ENCODE measurements at regions not wholly inside any gene's neighbourhood (a gene's known extent, or its start where the extent isn't known, plus 50 kb on each side); places are given as distances from the start of the nearest gene placed in this dataset.

DNA sequence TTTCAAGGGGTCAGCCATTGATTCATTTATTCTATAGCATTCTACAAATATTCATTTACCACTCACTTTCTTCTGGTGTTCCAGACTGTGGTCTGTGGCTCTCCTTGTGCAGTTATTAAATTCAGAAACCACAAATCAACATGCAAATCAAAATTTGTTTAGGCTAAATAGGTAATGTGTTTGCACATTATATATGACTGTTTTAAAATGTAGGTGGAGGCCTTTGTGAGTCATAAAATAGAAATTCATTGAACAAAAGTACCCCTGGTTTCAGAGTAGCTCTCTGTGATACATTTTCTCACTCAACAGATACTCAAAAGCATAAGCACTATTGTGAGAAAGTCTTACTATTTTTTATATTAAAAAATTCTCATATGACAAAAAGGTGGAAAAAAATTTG, 385.5 kb upstream of the TSHZ2 start:
- H3K27me3 Mint-ChIP-seq (ENCODE audit: insufficient read depth): no peaks in the 10 kb centered on the region
- no peak overlapping the region for H3K4me3 Mint-ChIP-seq
- intact Hi-C loops (cut with micrococcal nuclease): no loop called here
- no peaks in the 10 kb centered on the region for H3K4me1 Mint-ChIP-seq (ENCODE audit: low read depth)
- peaks cover 5% of the 10 kb centered on the region for H3K9me3 Mint-ChIP-seq
- no peak overlapping the region for H3K27ac Mint-ChIP-seq
- no peak for DNase-seq (ENCODE audit: low spot score)
- no peaks in the 10 kb centered on the region for H3K36me3 Mint-ChIP-seq (ENCODE audit: low read depth)

DNA sequence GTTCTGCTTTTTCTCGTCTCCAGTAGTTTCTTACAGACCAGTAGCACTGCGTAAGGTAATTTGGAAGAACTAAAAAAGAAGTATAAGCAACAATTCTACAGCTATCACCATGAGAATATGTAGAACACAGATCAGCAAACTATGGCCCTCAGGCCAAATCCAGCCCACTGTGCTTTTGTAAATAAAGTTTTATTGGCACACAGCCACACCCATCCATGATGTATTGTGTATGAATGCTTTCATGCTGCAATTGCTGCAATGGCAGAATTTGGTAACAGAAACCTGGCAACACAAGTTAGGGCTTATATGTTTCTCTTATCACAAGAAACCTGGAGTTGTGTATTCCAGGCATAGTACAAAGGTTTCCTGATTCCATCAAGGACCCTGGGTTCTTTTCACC, 386.8 kb upstream of the TSHZ2 start:
- H3K4me1 Mint-ChIP-seq (ENCODE audit: low read depth): no peaks in the 10 kb centered on the region
- intact Hi-C loops (cut with micrococcal nuclease): no loop called here
- H3K36me3 Mint-ChIP-seq (ENCODE audit: low read depth): no peaks in the 10 kb centered on the region
- no peak overlapping the region for H3K4me3 Mint-ChIP-seq
- H3K27me3 Mint-ChIP-seq (ENCODE audit: insufficient read depth): no peaks in the 10 kb centered on the region
- peaks cover 10% of the 10 kb centered on the region for H3K9me3 Mint-ChIP-seq
- no peak overlapping the region for H3K27ac Mint-ChIP-seq
- no peak for DNase-seq (ENCODE audit: low spot score)

- no peak for DNase-seq (ENCODE audit: low spot score)
- intact Hi-C loops (cut with micrococcal nuclease): no loop called here
- H3K27me3 Mint-ChIP-seq (ENCODE audit: insufficient read depth): no peaks in the 10 kb centered on the region
- no peaks in the 10 kb centered on the region for H3K4me1 Mint-ChIP-seq (ENCODE audit: low read depth)
- H3K9me3 Mint-ChIP-seq: peaks cover 19% of the 10 kb centered on the region
- no peak overlapping the region for H3K27ac Mint-ChIP-seq
- no peaks in the 10 kb centered on the region for H3K36me3 Mint-ChIP-seq (ENCODE audit: low read depth)
- no peak overlapping the region for H3K4me3 Mint-ChIP-seq
These were observed 387.0 kb upstream of the ZFP64 start for GRCh38 chr20:52578559-52578958.

GRCh38 chr20:52577696-52578095, 386.1 kb upstream of the ZFP64 start:
- Mint-ChIP-seq H3K27ac (no peak overlapping the region), H3K4me3 (no peak overlapping the region), H3K4me1 (ENCODE audit: low read depth) (no peaks in the 10 kb centered on the region), H3K27me3 (ENCODE audit: insufficient read depth) (no peaks in the 10 kb centered on the region), H3K36me3 (ENCODE audit: low read depth) (no peaks in the 10 kb centered on the region), H3K9me3 (peaks cover 19% of the 10 kb centered on the region)
- no peak for DNase-seq (ENCODE audit: low spot score)
- intact Hi-C loops (cut with micrococcal nuclease): no loop called here

- Mint-ChIP-seq H3K9me3 (peaks cover 8% of the 10 kb centered on the region), H3K27ac (no peak overlapping the region), H3K36me3 (ENCODE audit: low read depth) (no peaks in the 10 kb centered on the region), H3K27me3 (ENCODE audit: insufficient read depth) (no peaks in the 10 kb centered on the region), H3K4me3 (no peak overlapping the region), H3K4me1 (ENCODE audit: low read depth) (no peaks in the 10 kb centered on the region)
- intact Hi-C loops (cut with micrococcal nuclease): no loop called here
- DNase-seq (ENCODE audit: low spot score): no peak
These were observed 381.1 kb upstream of the ZFP64 start for GRCh38 chr20:52572687-52573086.

DNA sequence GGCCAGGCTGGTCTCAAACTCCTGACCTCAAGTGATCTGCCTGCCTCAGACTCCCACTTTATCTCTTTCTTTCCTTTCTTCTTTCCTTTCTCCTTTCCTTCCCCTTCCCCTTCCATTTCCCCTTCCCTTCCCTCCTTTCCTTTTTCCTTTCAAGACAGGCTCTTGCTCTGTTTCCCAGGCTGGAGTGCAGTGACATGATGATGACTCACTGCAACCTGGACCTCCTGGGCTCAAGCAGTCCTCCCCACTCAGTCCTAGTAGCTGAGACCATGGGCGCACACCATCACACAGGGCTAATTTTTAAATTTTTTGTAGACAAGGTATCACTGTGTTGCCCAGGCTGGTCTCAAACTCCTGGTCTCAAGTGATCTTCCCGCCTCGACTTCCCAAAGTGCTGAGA, 377.6 kb upstream of the ZFP64 start:
- no peak for DNase-seq (ENCODE audit: low spot score)
- Mint-ChIP-seq H3K4me3 (no peak overlapping the region), H3K27me3 (ENCODE audit: insufficient read depth) (no peaks in the 10 kb centered on the region), H3K4me1 (ENCODE audit: low read depth) (no peaks in the 10 kb centered on the region), H3K36me3 (ENCODE audit: low read depth) (no peaks in the 10 kb centered on the region), H3K9me3 (peaks cover 3% of the 10 kb centered on the region), H3K27ac (no peak overlapping the region)
- intact Hi-C loops (cut with micrococcal nuclease): no loop called here

DNA sequence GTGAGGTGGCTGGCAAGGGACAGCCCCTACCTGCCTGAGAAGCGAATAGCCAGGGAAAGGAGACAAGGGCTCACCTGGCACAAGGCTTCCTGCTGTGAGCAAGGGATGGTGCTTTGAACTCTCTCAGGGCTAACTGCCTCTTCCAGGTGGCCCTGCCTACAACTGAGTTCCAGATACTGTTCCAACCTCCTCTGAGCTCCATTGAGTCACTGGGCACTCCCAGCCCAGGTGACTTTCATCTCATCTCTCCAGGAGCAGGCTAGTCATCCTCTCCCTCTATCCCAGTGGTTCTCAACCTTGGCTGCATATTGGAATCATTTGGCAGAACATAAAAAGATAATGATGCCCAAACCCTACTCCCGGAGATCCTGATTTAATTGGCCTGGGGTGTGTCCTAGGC, 374.0 kb upstream of the ZFP64 start:
- Mint-ChIP-seq H3K27me3 (ENCODE audit: insufficient read depth) (no peaks in the 10 kb centered on the region), H3K27ac (no peak overlapping the region), H3K4me3 (no peak overlapping the region), H3K36me3 (ENCODE audit: low read depth) (no peaks in the 10 kb centered on the region), H3K9me3 (no peaks in the 10 kb centered on the region), H3K4me1 (ENCODE audit: low read depth) (no peaks in the 10 kb centered on the region)
- no peak for DNase-seq (ENCODE audit: low spot score)
- intact Hi-C loops (cut with micrococcal nuclease): no loop called here

- no peak for DNase-seq (ENCODE audit: low spot score)
- peaks cover 3% of the 10 kb centered on the region for H3K9me3 Mint-ChIP-seq
- H3K4me1 Mint-ChIP-seq (ENCODE audit: low read depth): no peaks in the 10 kb centered on the region
- intact Hi-C loops (cut with micrococcal nuclease): no loop called here
- H3K27ac Mint-ChIP-seq: no peak overlapping the region
- no peaks in the 10 kb centered on the region for H3K27me3 Mint-ChIP-seq (ENCODE audit: insufficient read depth)
- H3K36me3 Mint-ChIP-seq (ENCODE audit: low read depth): no peaks in the 10 kb centered on the region
- H3K4me3 Mint-ChIP-seq: no peak overlapping the region
These were observed 373.0 kb upstream of the ZFP64 start for GRCh38 chr20:52564594-52564993.

DNA sequence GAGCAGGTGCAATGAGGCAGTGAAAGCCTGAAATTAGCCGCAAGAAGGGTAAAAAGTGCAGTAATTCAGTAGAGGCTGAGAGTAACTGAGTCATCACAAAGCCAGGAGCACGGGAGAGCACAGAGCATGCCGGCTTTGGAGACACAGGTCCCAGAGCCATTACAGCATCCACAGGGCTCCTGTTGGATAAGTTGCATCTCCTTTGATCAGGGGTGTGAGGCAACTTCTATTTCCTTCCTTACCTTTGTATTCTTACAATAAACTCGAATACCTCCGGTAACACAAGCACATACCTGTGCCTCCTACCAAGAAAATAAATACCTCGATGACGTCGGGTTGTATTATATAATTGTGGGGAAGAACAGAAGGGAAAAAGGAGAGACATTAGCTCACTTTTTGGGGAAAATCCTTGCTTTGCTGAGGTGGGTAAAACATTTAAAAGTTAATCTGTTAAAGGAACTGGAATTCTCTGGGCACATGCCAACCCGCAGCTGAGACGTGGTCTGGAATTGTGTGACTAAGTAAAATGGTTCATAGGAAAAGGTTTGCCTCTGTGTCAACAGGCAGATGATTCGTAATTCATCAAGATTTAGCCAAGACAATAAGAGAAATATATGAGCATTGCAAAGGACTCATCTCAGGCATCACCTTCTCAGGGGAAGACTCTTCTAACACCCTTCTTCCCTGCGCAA, 360.7 kb upstream of the ZFP64 start:
- no peak overlapping the region for H3K27ac Mint-ChIP-seq
- H3K27me3 Mint-ChIP-seq (ENCODE audit: insufficient read depth): no peaks in the 10 kb centered on the region
- no peaks in the 10 kb centered on the region for H3K4me1 Mint-ChIP-seq (ENCODE audit: low read depth)
- intact Hi-C loops (cut with micrococcal nuclease): no loop called here
- no peak overlapping the region for H3K4me3 Mint-ChIP-seq
- H3K9me3 Mint-ChIP-seq: peaks cover 3% of the 10 kb centered on the region
- H3K36me3 Mint-ChIP-seq (ENCODE audit: low read depth): no peaks in the 10 kb centered on the region
- no peak for DNase-seq (ENCODE audit: low spot score)

DNA sequence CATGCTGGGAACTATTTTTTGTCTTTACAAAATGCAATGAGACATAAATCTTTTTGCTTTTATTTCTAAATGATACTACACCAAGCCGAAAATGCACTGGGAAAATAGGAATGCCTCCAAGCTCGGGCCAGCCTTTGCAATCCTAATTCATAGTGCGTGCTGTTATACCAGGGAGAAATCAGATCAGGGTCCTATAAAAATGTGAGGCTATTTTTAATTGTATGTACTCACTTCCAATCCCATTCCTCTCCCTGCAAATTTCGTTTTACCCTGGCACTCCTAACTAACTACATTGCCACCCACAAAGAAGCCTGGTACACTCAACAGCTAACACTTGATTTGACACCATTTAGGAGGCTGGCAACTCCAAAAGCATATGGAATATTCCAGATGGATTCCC, 350.6 kb upstream of the ZFP64 start:
- Mint-ChIP-seq H3K9me3 (peaks cover 21% of the 10 kb centered on the region), H3K27me3 (ENCODE audit: insufficient read depth) (no peaks in the 10 kb centered on the region)
- DNase-seq (ENCODE audit: low spot score): no peak

GRCh38 chr20:52540509-52540908, 348.9 kb upstream of the ZFP64 start:
- Mint-ChIP-seq H3K27ac (no peak overlapping the region), H3K4me1 (ENCODE audit: low read depth) (no peaks in the 10 kb centered on the region), H3K36me3 (ENCODE audit: low read depth) (no peaks in the 10 kb centered on the region), H3K9me3 (peaks cover 14% of the 10 kb centered on the region), H3K27me3 (ENCODE audit: insufficient read depth) (no peaks in the 10 kb centered on the region), H3K4me3 (no peak overlapping the region)
- intact Hi-C loops (cut with micrococcal nuclease): no loop called here
- DNase-seq (ENCODE audit: low spot score): no peak

More for the DNA sequence above, 350.6 kb upstream of the ZFP64 start:
- intact Hi-C loops (cut with micrococcal nuclease): no loop called here
- Mint-ChIP-seq H3K27ac (no peak overlapping the region), H3K4me1 (ENCODE audit: low read depth) (no peaks in the 10 kb centered on the region), H3K4me3 (no peak overlapping the region), H3K36me3 (ENCODE audit: low read depth) (no peaks in the 10 kb centered on the region)

DNA sequence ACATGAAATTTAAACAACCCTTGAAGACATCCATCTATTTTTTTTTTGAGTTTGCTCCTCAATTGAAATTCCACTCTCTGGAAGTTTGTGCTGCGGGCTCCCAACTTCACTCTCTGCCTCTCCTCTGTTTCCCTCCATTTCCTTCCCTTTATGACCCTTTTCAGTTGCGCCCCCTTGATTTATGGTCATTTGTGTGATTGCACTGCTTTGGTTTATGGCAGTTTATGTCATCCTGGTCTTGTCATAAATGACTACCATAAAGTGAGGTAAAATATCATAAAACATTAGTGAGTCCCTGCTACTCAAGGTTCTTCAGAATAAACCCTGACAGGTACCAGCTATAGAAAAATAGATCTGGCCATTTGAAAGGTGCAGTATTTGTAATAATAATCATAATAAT, 348.3 kb upstream of the ZFP64 start:
- H3K4me1 Mint-ChIP-seq (ENCODE audit: low read depth): no peaks in the 10 kb centered on the region
- no peak overlapping the region for H3K27ac Mint-ChIP-seq
- no peak for DNase-seq (ENCODE audit: low spot score)
- H3K4me3 Mint-ChIP-seq: no peak overlapping the region
- H3K9me3 Mint-ChIP-seq: peaks cover 14% of the 10 kb centered on the region
- no peaks in the 10 kb centered on the region for H3K27me3 Mint-ChIP-seq (ENCODE audit: insufficient read depth)
- intact Hi-C loops (cut with micrococcal nuclease): no loop called here
- no peaks in the 10 kb centered on the region for H3K36me3 Mint-ChIP-seq (ENCODE audit: low read depth)

DNA sequence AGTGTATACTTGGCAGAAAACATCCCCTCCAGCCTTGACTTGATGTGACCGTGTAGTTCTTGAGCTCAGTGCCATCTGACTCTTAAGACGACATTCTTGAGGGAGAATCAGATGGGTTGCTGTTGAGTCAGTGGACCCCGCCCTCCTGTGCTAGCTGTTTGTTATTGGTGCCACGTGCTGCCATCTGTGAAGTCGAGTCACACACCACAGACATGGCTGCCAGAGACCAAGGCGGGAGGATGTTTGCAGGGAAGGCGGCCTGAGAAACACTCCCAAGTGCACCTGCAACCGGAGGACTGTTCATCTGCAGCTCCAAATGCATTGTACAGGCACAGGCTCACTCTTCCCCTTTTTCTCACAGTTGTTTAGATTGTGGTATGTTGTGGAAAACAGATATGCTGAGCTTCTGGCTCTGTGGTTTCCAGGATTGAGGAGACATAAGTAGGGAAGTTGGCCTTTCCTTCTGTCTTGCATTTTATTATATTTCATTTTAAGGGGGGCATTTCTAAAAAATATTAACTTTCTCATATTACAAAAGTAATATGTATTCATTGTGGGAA, 345.3 kb upstream of the ZFP64 start:
- intact Hi-C loops (cut with micrococcal nuclease): no loop called here
- peaks cover 4% of the 10 kb centered on the region for H3K9me3 Mint-ChIP-seq
- H3K4me1 Mint-ChIP-seq (ENCODE audit: low read depth): no peaks in the 10 kb centered on the region
- H3K27me3 Mint-ChIP-seq (ENCODE audit: insufficient read depth): no peaks in the 10 kb centered on the region
- H3K4me3 Mint-ChIP-seq: no peak overlapping the region
- no peaks in the 10 kb centered on the region for H3K36me3 Mint-ChIP-seq (ENCODE audit: low read depth)
- DNase-seq (ENCODE audit: low spot score): no peak
- H3K27ac Mint-ChIP-seq: no peak overlapping the region

- Mint-ChIP-seq H3K9me3 (peaks cover 7% of the 10 kb centered on the region), H3K36me3 (ENCODE audit: low read depth) (no peaks in the 10 kb centered on the region), H3K4me3 (no peak overlapping the region), H3K27me3 (ENCODE audit: insufficient read depth) (no peaks in the 10 kb centered on the region), H3K4me1 (ENCODE audit: low read depth) (no peaks in the 10 kb centered on the region), H3K27ac (no peak overlapping the region)
- intact Hi-C loops (cut with micrococcal nuclease): no loop called here
- DNase-seq (ENCODE audit: low spot score): no peak
These were observed 344.5 kb upstream of the ZFP64 start for GRCh38 chr20:52536040-52536439.

Measured in activated T-helper 1 cell treated with anti-CD3 and anti-CD28 coated beads, Interleukin-12 subunit alpha, Interleukin-12 subunit beta, Interleukin-2, Interleukin-4 antibody, amounts not matched to agents 30 ng/mL and 10 ng/mL and 1 ng/mL, durations not matched to agents 14 hours and 24 hours and 36 hours (primary cell).